Endothelial cell (in vitro differentiated cells): ENCODE measurements at regions not wholly inside any gene's neighbourhood (a gene's known extent, or its start where the extent isn't known, plus 50 kb on each side); places are given as distances from the start of the nearest gene placed in this dataset.

Experiments used
- DNase-seq: peaks from one replicate; pipeline ENCODE4 v3.0.0; 2021; ENCODE audit warnings: low spot score
- H3K27ac Mint-ChIP-seq: one replicate; pipeline ENCODE4 v1.8.0; 2021; ENCODE audit warnings: mixed read lengths, inconsistent platforms; ENCODE audit not compliant: unreplicated experiment
- H3K27me3 Mint-ChIP-seq: one replicate; pipeline ENCODE4 v1.8.0; 2021; ENCODE audit warnings: mild to moderate bottlenecking, moderate library complexity, mixed read lengths, inconsistent platforms; ENCODE audit not compliant: unreplicated experiment
- H3K36me3 Mint-ChIP-seq: one replicate; pipeline ENCODE4 v1.8.0; 2021; ENCODE audit warnings: mild to moderate bottlenecking, low read depth, mixed read lengths, inconsistent platforms; ENCODE audit not compliant: unreplicated experiment
- H3K4me1 Mint-ChIP-seq: one replicate; pipeline ENCODE4 v1.8.0; 2021; ENCODE audit warnings: mild to moderate bottlenecking, mixed read lengths, inconsistent platforms; ENCODE audit not compliant: unreplicated experiment
- H3K4me3 Mint-ChIP-seq: one replicate; pipeline ENCODE4 v1.8.0; 2021; ENCODE audit warnings: mild to moderate bottlenecking, mixed read lengths, inconsistent platforms; ENCODE audit not compliant: unreplicated experiment
- H3K9me3 Mint-ChIP-seq: one replicate; pipeline ENCODE4 v1.8.0; 2021; ENCODE audit warnings: mixed read lengths, inconsistent platforms; ENCODE audit not compliant: unreplicated experiment
- TF ChIP-seq, protein P1 (sequence below): fragments of 200-600 bp; sonication (generic); IDR thresholded peaks from one replicate; pipeline ENCODE4 v1.5.0; 2021; ENCODE audit warnings: antibody characterized with exemption; ENCODE audit not compliant: unreplicated experiment

DNA sequence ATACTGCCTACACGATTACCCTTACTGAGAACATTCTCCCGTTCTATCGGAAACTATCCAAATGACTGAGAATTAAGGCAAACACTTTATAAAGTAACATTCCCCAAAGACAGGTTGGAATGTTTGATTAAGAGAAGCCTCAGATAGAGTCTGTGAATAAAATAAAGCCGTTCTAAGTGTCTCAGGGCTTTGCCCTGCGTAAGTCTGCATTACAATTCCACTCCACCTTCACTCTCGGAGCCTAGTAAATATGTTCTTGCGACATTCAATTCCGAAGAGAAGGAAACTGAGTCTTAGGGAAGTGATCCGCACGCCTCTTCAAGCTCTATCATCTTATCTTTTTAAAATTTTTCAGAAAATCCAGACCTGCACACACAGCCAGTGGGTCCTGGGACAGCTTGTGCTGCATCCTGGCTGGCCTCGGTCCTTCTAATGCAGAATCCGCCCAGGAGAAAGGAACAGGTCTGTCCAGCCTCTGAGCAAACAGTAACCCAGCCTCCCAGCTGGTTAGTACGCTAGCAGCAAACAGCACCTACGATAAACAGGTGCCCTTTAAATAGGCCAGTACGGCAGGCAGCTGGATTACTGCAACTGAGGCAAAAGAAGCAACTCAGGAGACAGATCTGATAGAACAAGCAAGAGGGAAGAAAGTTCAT, 254.1 kb upstream of the IRX3 start:
- Mint-ChIP-seq H3K27me3 (no peaks in the 10 kb centered on the region), H3K4me1 (no peaks in the 10 kb centered on the region), H3K9me3 (no peaks in the 10 kb centered on the region), H3K36me3 (peaks cover 4% of the 10 kb centered on the region), H3K4me3 (no peak overlapping the region), H3K27ac (no peak overlapping the region)
- TF ChIP-seq, protein P1, sequence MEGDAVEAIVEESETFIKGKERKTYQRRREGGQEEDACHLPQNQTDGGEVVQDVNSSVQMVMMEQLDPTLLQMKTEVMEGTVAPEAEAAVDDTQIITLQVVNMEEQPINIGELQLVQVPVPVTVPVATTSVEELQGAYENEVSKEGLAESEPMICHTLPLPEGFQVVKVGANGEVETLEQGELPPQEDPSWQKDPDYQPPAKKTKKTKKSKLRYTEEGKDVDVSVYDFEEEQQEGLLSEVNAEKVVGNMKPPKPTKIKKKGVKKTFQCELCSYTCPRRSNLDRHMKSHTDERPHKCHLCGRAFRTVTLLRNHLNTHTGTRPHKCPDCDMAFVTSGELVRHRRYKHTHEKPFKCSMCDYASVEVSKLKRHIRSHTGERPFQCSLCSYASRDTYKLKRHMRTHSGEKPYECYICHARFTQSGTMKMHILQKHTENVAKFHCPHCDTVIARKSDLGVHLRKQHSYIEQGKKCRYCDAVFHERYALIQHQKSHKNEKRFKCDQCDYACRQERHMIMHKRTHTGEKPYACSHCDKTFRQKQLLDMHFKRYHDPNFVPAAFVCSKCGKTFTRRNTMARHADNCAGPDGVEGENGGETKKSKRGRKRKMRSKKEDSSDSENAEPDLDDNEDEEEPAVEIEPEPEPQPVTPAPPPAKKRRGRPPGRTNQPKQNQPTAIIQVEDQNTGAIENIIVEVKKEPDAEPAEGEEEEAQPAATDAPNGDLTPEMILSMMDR = no peak
- DNase-seq = no peak

DNA sequence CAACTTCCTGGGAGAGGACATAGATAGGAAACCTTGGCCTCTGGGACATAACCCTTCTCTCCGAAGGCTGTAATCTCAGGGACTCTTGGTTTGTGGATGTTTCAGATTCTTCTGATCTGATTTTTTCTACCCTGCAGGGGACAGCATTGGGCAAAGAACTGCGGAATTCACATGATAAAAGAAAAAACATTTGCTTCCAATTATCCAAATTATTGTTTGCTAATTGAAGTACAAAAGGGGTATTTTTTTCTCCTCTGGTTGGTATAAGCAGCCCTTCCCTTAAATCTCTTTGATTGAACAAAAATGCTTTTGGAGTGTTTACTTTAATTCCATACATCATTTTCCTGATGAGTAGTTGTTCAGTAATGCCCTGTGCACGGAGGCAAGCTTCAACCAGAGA, 251.7 kb upstream of the IRX3 start:
- H3K4me3 Mint-ChIP-seq = no peak overlapping the region
- H3K27ac Mint-ChIP-seq = no peak overlapping the region
- H3K36me3 Mint-ChIP-seq = peaks cover 4% of the 10 kb centered on the region
- TF ChIP-seq, protein P1 = no peak
- DNase-seq = no peak
- H3K9me3 Mint-ChIP-seq = no peaks in the 10 kb centered on the region
- no peaks in the 10 kb centered on the region for H3K4me1 Mint-ChIP-seq
- H3K27me3 Mint-ChIP-seq = no peaks in the 10 kb centered on the region

DNA sequence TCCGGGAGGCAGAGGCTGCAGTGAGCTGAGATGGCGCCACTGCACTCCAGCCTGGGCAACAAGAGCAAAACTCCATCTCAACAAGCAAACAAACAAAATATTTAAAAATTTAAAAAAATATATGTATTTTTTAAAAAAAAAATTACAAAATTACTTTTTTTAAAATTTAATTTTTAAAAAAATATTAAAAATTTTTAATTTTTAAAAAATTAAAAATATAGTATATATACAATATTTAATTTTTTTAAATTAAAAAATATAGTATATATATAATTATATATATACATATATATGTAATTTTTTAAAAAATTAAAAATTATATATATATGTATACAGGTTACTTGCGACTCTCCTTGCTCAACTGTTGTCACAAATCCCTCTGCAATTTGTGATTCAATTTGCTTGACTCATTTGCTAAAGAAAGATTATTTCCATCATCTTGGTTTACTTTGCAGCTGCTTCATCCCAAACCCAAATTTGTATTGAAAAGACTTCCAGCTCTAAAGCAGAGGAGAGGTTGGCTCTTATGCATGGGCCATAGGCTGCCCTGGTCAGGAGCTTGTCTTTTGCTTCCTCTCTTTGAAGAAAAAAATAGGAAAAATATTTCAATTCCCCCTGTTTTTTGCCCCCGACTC, 247.4 kb upstream of the IRX3 start:
- H3K27me3 Mint-ChIP-seq = peaks cover 3% of the 10 kb centered on the region
- DNase-seq = no peak
- peaks cover 4% of the 10 kb centered on the region for H3K36me3 Mint-ChIP-seq
- no peaks in the 10 kb centered on the region for H3K4me1 Mint-ChIP-seq
- TF ChIP-seq, protein P1 = no peak
- no peak overlapping the region for H3K27ac Mint-ChIP-seq
- no peaks in the 10 kb centered on the region for H3K9me3 Mint-ChIP-seq
- H3K4me3 Mint-ChIP-seq = no peak overlapping the region

DNA sequence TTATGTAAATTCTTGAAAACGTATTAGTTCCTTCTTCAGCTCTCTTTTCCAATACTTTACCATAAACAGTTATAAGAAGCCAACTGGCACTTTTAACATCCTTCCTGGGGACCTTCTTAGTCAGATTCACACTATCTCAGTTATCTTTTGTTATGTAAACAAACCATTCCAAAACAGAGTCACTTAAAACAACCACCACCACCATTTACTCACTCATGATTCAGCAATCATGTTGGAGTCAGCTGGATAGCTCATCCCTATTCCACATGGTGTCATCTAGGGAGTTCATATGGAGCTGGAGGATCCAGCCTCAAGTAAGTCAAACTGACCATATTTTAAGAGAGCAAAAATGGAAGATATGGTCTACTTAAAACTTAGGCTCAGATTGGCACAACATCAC, 240.3 kb upstream of the IRX3 start:
- DNase-seq = no peak
- H3K27me3 Mint-ChIP-seq = peaks cover 3% of the 10 kb centered on the region
- H3K36me3 Mint-ChIP-seq = no peaks in the 10 kb centered on the region
- no peak overlapping the region for H3K4me3 Mint-ChIP-seq
- H3K9me3 Mint-ChIP-seq = no peaks in the 10 kb centered on the region
- no peak overlapping the region for H3K27ac Mint-ChIP-seq
- peaks cover 13% of the 10 kb centered on the region for H3K4me1 Mint-ChIP-seq
- TF ChIP-seq, protein P1 = no peak

DNA sequence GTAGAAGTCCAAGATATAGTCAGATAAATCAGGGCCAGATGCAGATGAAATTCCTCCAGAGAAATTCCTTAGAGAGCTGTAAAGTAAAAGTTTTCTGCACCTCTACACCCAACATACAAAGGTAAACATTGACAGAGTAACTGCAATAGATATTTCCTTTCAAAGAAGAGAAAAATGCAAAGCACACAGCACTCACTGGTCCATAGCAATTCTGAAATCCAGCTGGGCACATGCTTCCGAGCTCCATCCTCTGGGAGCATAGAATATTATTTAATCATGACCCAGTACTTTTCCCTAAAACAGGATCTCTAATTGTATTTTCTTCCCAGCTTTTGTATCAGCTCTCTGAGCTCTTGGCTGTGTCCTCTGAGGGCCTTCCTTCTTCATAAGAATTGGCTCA, 239.5 kb upstream of the IRX3 start:
- Mint-ChIP-seq H3K9me3 (no peaks in the 10 kb centered on the region), H3K27me3 (no peaks in the 10 kb centered on the region), H3K27ac (no peak overlapping the region), H3K4me1 (peaks cover 18% of the 10 kb centered on the region), H3K36me3 (no peaks in the 10 kb centered on the region), H3K4me3 (no peak overlapping the region)
- TF ChIP-seq, protein P1 = no peak
- DNase-seq = no peak
